RKO (cell line): ENCODE measurements at regions not wholly inside any gene's neighbourhood (a gene's known extent, or its start where the extent isn't known, plus 50 kb on each side); places are given as distances from the start of the nearest gene placed in this dataset.
"Not testable (repeated sequence)": the region's sequence is repeated elsewhere in the genome, so short reads cannot be mapped to it uniquely, and the experiment has no call there.

ENCODE experiments used
- DNase-seq: peaks from one replicate; pipeline ENCODE4 v3.0.0-alpha.2; 2016; ENCODE audit warnings: low spot score

DNA sequence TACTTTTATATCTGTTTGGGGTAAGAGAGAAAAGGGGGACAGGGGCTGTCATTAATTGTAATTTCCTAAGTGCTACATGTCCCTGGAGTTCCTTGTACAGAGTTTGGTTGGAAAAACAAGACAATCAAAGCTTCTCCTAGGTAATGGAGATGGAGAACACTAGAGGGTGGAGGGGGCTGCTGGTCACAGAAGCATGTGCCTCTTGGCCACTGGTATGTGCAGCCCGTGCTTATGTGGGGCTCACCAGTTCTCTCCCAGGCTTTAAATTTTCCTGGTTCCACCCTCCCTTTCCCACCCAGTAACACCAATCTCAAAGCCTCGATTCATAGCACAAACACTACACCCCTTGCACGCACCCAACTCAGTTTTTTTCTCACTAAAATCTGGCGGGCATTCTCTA is 165.6 kb downstream of the SAMD5 start:
- DNase-seq = no peak

DNA sequence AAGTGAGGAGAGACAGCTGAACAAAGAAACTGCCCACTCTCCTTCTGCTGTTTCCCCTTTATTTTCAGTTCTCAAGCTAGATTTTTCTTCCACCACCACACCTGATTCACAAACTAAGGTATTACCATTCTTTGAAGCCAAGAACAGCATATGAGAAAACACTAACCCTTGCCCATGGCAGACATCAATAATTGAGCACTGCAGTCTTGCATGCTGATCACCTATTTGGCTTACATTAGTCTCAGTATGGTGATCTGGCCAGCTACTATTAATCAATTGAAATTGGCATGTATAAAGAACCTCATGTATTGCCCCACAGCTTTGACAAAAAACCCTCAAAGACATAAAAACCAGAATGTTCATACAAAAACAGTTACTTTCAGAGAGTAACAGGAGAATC is 166.3 kb downstream of the SAMD5 start:
- DNase-seq = no peak

DNA sequence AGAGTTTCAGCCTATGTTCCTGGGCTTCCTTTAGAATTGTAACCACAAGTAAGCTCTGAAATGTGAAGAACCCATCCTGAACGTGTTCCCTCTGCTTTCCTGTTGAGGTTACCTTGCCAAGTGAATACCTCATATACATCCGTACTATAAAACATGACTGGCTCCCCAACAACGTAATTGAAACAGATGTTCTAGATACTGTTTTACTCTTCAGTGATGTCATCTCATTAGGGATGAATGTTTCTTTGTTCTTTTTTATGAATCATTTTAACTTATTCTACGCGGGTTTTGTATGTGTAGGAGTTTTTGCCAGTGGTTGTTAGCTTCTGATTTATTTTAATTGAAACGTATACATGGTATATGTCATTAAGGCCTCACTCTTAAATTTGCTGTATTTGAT is 166.8 kb downstream of the SAMD5 start:
- DNase-seq = no peak

DNA sequence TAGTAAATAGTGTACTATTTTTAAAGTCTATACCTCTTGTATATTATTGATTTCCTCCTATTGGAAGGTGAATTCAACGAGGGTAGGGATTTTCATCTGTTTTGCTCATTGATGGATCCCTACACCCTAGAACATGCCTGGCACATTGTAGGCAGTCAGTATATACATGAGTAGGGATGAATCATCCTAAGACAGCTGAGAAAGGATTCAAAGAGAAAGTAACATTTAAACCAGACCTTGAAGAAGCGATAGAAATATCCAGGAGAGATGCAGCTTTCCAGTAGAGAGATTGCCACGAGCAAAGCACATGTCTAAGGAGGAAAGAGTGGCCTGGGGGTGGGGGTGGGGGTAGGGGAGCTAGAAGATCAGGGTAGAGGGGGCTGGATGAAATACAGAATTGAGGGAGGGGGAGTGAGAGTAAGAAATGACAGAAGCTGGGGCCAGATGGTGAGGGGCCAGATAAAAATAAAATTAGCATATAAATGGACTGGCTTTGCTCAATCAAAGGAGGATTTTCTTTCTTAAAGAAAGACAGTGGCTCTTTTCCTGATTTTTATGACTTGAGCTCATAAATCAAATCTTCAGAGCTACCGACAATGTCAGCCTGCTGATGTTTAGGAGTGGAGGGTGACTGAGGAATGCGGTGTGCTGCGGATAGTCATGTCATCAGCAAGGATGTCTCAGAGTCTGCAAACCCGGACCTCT is 168.2 kb downstream of the SAMD5 start:
- DNase-seq = no peak

DNA sequence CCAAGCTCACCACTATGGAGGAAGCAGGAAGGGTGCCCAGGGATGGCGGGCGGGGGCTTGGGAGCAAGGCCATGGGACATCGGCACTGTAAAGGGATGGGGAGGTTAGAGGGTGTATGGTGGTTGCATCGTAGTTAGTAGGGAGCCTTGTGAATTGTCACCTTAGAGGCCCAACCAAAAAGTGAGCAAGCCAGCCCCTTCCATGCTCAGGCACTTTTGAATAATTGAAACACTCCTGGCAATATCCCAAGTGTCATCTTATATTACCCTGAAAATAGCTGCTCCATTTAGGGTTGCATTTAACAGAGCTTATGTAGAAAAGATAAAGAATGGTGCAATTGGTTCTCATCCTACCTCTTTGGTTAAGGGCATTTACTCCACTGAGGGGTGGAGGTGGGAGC is 169.2 kb downstream of the SAMD5 start:
- DNase-seq = no peak

DNA sequence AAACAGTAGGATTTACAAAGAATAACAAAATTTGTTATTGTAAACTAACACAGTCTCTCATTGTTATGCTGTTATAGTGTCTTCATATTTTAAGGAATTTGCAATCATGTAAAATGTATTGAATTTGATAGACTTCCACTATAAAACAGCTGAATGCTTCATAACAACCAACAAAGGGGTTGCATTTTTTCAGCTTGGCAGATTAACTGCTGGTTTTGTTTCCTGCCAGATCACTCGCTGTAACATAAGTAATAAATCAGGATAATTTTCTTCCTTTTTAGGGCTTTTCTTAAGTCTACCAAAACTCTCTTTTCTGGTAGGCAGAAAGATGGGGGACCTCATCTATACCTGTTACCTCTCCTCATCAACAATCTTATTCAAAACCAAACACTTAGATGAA is 169.8 kb downstream of the SAMD5 start:
- DNase-seq = no peak

DNA sequence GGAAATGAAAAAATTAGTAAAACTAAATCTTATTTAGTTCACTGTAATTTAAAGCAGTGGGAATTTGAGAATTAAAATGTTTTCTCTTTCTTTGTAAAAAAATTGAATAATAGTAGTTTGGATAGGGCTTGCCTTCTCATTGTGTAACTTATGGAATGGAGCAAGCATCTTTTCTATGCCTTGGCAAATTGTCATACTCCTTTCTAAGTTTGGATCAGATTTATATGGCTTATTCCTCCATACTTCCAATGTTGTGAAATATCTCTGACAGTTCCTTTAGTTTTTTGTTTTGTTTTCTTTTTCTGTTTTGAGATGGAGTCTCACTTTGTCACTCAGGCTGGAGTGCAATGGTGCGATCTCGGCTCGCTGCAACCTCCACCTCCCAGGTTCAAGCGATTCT is 176.4 kb downstream of the SAMD5 start:
- DNase-seq = no peak

DNA sequence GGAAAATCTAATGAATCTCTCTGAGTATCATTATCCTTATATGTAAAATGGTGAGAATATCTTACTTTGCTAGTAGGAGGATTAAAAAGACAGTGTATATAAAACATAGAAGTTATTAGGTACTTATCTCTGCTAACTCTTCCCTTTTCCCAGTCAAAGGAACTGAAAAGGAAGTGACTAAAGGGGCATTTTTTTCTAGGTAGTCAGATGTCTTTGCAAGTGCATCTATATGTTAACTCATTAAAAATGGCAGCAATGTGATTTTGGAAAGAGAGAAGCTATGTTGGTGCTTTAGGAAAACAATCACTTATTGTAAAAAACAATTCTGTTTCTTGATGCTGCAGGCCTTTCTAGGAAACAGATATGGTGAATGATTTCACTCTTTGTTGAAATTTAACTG is 180.9 kb downstream of the SAMD5 start:
- peak; percentile 16 for DNase-seq

DNA sequence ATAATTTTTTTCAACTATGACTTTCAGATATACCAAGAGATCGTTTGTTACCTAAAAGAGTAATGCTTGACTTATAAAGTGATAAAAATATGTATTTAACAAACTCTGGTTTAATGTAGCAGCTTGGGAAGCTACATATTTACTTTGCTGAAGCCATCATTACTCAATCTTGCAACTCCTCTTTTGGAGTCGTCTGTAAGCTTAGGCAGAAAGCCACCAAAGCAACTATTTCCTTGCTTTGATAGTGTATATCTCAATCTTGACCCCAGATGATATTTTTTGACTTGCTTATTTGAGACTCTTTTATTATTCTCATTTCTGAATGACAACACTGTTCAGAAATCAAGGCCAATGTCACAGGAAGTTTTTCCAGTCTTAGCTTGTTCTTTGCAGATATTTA is 183.0 kb downstream of the SAMD5 start:
- DNase-seq = no peak

DNA sequence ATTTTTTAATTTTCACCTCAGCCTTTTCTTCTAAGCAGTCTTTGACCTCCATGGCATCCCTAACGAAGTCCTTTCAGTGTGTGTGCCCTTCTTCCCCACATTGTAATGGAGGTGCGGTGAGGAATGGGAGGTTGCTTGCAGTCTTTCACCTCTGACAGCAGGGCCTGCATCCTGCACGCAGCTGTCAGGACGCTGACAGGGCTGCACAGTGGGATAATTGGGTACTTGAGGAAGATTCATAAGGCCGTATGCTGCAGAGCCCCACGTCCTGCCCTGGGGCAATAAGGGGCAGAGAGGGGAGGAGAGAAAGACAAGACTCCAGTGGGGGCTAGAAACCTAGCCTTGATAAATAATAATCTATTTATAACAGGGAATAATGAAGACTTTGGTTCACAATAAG is 184.7 kb downstream of the SAMD5 start:
- DNase-seq = no peak

DNA sequence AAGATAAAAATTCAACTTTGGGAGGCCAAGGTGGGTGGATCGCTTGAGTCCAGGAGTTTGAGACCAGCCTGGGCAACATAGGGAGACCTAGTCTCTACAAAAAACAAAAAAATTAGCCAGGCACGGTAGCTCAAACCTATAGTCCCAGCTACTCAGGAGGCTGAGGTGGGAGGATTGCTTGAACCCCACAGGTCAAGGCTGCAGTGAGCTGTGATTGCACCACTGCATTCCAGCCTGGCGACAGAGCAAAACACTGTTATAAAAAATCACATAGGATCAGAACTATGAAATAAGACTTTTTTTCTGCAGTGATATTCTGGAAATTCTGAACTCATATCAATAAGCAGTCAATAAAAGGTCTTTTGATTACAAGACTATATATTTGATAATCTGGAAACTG is 186.1 kb downstream of the SAMD5 start:
- DNase-seq = not testable (repeated sequence)

DNA sequence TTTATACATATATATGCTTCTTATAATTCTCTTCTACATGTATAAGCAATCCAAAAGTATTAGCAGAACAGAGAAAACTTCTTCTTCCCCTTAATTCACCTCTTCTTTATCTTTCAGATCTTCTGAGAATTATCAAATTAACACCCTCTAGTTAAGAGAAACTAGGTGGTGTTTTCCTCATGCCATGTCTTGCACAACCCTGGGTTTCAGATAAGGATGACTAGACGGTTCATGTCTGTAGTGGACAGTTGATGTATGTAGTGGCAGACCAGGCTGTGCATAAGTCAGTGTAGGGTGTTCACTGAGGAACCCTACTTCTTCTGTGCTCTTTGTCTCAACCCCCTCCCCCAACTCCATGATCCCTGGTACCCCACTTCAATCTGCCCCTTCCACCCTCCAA is 187.3 kb downstream of the SAMD5 start:
- no peak for DNase-seq

DNA sequence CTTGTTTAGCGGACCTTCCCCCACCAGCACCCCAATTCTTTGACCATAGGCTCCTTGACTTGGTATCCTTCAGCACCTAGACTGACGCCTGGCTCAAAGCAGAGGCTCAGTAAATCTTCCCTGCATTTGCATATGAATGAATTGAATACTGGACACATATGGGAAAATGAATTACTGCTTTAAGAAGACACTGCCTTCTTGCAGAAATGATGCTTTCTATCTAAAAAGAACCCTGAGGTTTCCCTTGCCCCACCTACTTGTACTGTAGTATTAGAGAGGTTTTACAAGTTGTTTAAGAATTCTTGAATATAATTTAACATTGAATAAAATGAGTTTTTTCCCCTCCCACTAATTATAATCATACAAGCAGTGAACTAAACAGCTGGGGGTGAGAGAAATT is 190.7 kb downstream of the SAMD5 start:
- DNase-seq = no peak

DNA sequence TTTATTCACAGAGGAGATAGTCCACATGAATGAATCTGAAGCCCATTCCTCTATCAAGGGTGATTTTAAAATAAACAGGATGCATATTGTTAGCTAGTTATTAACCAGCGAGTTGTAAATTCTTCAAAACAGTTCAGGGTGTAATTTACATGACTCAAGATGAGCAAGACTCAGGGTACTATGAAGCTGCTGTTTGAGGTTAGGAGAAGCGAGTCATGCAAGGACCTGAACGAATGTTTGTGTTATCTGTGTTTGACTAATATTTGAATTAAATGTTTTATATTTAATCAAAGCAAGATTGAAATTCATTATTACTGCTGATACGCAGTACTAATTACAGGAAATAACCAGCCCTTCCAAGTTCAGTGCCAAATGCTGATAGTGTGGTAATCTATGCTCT is 191.1 kb downstream of the SAMD5 start:
- DNase-seq = peak; percentile 52

DNA sequence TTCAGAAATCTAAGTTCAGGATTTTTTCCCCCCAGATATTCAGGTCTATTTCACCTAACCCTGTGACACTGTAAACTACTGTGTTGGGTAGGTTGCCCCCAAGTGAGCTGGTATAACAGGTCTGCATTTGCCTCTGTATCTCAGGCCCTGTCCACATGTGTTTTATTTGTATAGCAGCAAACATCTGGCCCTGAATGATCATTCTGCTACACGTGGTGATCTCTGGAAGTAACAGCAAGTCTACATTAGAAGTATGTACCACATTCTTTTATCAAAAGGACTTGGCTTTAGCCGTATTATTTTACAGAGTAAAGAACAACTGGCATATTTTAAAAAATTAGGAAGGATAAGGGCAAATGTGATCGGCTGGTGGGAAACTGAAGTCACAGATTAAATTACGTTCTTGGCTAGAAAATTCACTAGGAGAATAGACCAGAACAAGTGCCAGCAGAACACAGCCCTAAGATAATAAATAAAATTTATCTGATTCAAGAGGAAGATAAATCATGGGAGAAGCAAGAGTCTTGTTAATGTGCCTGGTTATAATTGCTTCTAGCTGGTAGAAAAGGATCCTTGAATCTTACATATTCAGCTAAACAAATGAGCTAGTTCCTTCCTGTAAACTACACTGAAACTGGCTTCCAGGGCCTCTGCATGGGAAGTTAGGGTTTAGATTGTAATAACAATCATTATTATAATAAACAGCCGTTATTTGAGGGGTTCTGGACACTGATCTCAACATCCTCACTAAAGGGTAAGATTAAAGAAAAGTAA is 192.1 kb downstream of the SAMD5 start:
- DNase-seq = no peak

DNA sequence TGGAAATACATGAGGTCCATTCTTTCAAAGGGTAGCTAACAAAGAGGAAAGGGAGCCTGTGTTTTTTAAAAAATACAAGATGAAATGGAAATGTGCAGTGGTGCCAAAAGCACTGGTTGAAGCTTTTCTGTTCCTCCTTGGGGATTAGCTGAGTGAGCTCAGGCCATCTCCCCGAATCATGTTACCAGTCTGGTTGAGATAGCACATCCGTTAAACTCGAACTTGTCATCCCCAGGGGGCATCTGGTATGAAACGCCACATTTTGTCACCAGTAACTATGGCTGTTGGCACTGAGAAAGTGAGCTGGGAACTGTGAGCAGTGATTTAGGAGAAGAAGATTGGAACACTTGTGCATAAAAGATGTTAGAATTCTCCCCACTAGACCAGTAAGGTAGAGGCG is 196.2 kb downstream of the SAMD5 start:
- DNase-seq = no peak

DNA sequence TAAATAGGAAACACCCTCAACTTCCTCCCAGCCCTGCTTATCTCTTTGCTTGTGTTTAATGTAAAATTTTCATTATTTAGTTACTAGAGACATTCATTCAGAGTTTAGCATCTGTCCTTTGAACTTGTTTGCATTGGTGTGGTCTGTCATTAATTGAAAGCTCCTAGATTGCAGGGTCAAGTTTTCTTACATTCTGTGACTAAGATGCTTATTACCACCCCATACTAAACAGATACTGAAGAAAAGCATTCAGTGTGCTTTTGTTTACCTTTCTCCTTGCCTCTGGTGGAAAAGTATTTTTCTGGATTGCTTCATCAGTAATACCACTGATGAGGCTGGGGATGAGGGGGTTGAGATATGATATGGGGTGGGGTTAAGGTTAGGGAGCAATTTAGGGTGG is 199.0 kb downstream of the SAMD5 start:
- no peak for DNase-seq

DNA sequence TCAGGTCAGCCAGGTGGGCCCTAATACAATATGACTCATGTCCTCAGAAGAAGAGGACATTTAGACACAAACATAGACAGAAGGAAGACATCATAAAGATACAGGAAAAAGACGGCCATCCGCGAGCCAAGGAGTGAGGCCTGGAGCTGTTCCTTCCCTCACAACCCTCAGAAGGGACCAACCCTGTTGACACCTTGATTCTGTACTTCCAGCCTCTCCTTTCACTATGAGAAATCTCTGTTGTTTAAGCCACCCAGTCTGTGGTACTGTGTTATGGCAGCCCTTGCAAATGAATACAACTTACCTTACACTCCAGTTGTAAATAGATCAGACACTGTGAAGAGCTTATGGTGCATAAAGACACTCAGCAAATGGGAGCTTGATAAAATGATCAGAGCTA is 199.7 kb downstream of the SAMD5 start:
- DNase-seq = no peak

DNA sequence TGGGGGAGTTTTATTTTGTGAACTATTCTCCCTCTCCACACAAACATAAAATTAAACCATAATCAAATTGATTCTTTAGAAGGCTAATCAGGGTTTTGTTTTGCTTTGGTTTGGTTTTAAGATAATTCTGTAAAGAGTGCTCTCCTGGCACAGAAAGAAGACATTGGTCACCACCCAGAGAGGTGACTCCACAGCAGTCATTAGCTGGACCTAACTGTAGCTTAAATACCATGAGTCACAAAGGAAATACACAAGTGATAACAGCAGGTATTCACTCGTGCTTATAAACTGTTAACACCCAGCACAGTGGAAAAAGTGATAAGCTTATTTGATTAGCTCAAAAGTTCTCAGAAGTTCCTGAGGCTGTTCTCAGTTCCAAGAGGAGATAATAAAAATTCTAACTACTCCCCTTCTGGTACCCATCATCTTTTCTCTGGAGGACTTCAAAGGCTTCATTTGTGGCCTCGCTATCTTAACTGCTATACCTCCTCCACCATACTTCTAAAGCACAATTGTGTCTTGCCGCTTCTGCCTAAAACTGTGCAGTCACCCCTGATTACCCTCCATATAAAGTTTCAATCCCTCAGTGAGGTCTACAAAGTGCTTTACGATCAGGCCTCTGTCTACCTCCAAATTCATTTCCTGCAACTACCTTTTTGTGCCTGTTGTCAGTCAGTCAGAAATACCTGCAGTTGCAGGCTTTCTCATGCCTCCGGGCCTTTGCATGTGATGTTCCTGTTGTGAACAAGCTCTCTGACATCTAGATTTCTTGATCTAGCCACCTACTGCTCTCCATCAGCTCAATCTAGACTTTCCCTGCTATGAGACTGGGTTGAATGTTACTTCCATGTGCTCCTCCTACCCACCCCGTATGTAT is 201.1 kb downstream of the SAMD5 start:
- no peak for DNase-seq

DNA sequence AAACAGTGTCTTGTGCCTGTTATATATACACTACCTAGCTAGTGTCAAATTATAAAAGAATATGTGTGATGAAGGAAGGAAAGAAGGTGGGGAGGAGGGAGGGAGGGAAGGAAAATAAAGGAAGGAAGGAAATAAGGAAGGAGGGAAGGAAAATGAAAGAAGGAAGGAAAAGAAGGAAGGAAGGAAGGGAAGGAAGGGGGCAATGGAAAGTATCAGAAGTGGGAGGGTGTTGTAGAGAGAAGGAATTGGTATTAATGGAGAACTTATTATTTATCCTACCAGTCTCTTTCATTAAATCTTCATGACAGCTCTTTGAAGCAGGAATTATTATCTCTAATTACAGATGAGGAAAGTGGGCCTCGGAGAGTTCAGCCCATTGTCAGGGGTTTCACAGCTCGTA is 202.4 kb downstream of the SAMD5 start:
- DNase-seq = no peak

DNA sequence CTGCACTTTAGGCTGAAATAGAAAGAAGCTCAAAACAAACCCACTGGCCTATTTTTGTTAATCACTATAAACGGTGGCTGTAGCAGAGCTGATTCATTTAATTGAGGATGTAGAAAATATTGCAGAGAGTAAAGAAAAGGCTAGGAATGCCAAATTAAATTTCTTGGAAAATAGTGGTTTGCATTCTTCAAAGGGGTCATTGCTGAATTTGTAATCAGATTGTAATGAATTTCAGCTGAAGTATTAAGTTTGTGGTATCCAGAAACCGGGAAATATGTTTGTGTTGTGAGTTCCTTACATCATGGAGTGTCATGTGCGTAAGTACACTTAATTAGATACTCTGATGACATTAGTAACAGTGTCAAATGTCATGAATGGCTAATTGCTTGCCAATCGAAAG is 203.0 kb downstream of the SAMD5 start:
- no peak for DNase-seq

DNA sequence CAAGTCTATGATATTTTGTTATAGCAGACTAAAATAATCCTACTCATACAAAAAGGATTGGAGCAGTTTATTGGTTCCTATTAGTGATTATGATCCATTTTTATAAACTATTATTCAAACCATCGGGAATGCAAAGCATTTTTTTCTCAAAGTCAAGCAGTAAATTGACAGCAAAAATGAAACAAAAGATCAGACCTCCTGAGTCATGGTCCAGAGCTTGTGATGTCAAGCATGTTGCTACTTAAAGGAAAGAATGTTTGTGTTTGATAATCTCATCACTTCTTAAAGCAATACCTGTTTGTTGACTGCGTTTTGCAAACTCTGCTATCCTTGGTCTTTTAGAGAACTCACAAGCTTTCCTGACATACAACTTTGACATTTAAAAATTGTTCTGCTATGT is 204.4 kb downstream of the SAMD5 start:
- no peak for DNase-seq

DNA sequence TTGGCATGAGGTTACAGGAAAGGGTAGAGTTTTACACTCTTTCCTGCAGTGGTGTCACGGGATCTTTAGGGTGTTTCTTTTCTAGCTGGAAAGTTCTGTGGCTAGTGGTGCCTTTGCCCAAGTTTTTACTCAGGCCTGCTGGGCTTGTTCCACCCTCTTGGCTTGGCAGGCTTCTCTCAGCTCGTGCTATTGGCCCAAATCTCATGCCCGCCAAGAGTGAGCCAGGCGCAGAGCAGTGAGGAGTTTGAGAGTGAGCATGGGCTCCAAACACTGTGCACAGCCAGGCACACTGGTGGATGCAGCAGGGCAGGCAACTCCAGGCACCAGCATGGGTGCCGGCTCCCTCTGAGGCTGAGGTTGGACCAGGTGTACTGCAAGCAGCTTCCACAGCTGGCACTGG is 206.5 kb downstream of the SAMD5 start:
- no peak for DNase-seq
